Dendritic cell treated with granulocyte-macrophage colony-stimulating factor and Interleukin-4, amounts not matched to agents 40 ng/mL and 50 ng/mL, for 4 days (primary cell): ENCODE measurements at regions not wholly inside any gene's neighbourhood (a gene's known extent, or its start where the extent isn't known, plus 50 kb on each side); places are given as distances from the start of the nearest gene placed in this dataset.
"Not testable (repeated sequence)": the region's sequence is repeated elsewhere in the genome, so short reads cannot be mapped to it uniquely, and the experiment has no call there.

Source experiments
- H3K27ac Mint-ChIP-seq: one replicate; pipeline ENCODE4 v1.8.0; 2022; ENCODE audit warnings: mild to moderate bottlenecking, mixed read lengths
- H3K27me3 Mint-ChIP-seq: one replicate; pipeline ENCODE4 v1.8.0; 2022; ENCODE audit warnings: mild to moderate bottlenecking, mixed read lengths
- H3K36me3 Mint-ChIP-seq: one replicate; pipeline ENCODE4 v1.8.0; 2022; ENCODE audit warnings: low read depth, mixed read lengths
- H3K4me1 Mint-ChIP-seq: one replicate; pipeline ENCODE4 v1.8.0; 2022; ENCODE audit warnings: low read depth, mixed read lengths
- H3K4me3 Mint-ChIP-seq: one replicate; pipeline ENCODE4 v1.8.0; 2022; ENCODE audit warnings: mild to moderate bottlenecking, moderate library complexity, mixed read lengths
- H3K9me3 Mint-ChIP-seq: one replicate; pipeline ENCODE4 v1.8.0; 2022; ENCODE audit warnings: mixed read lengths
- intact Hi-C: fragments of 100-400 bp; cut with micrococcal nuclease; formaldehyde crosslinking; loops from one replicate; pipeline ENCODE4 v1.15.0; 2022

- Mint-ChIP-seq H3K36me3 (no peaks in the 10 kb centered on the region), H3K27ac (no peak overlapping the region), H3K4me3 (no peak overlapping the region), H3K9me3 (no peaks in the 10 kb centered on the region), H3K4me1 (peaks cover 15% of the 10 kb centered on the region), H3K27me3 (peaks cover 41% of the 10 kb centered on the region)
- intact Hi-C loops = no loop called here
Measured at GRCh38 chr16:22685459-22685830, 128.5 kb upstream of the HS3ST2 start.

DNA sequence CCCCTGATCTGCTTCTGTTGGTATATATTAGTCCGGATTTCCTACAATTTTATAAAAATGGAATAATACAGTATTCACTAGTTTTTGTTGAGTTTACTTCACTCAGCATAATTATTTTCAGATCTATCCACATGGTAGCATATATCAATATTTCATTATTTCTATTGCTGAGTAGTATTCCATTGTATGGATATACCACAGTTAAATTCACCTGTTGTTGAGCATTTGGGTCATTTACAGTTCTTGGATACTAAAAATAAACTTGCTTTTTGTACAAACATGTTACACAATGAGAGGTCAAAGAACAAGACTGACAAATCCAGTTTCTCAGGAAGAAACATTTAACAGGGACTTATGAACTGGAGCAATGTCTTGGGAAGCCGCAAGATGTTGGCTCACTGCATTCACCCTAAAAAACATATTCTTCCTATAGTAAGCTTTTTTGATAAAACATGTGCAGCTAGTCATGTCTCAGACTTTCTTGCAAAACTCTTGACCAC lies 126.9 kb upstream of the HS3ST2 start:
- H3K27ac Mint-ChIP-seq = no peak overlapping the region
- H3K27me3 Mint-ChIP-seq = peaks cover 30% of the 10 kb centered on the region
- no peaks in the 10 kb centered on the region for H3K36me3 Mint-ChIP-seq
- intact Hi-C loops = no loop called here
- H3K4me1 Mint-ChIP-seq = peaks cover 15% of the 10 kb centered on the region
- H3K4me3 Mint-ChIP-seq = no peak overlapping the region
- H3K9me3 Mint-ChIP-seq = no peaks in the 10 kb centered on the region

DNA sequence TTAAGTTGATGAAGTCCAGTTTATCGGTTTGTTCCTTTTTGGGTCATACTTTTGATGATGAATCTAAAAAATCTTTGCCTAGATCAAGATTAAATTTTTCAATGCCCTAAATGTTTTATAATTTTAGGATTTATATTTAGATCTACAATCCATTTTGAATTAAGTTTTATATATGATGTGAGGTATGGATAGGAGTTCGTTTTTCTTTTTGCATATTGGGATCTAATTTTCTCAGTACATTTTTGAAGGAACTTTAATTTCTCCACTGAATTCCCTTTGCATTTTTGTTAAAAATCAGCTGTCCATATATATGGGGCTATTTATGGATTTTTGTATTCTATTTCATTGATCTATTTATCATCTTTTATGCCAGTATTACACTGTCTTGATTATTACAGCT lies 125.5 kb upstream of the HS3ST2 start:
- H3K4me1 Mint-ChIP-seq = peaks cover 15% of the 10 kb centered on the region
- no peaks in the 10 kb centered on the region for H3K9me3 Mint-ChIP-seq
- no peaks in the 10 kb centered on the region for H3K36me3 Mint-ChIP-seq
- no peak overlapping the region for H3K27ac Mint-ChIP-seq
- no peak overlapping the region for H3K4me3 Mint-ChIP-seq
- intact Hi-C loops = no loop called here
- H3K27me3 Mint-ChIP-seq = peaks cover 26% of the 10 kb centered on the region

DNA sequence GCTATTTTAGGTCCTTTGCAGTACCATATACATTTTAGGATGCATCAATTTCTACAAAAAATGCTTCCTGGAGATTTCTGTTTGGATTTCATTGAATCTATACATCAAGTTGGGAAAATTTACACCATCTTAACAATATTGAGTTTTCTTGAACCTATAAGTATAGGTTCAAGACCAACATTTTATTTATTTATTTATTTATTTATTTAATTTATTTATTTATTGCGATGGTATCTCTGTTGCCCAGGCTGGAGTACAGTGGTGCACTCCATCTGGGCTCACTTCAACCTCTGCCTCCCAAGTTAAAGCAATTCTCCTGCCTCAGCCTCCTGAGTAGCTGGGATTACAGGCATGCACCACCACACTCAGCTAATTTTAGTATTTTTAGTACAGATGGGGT lies 125.0 kb upstream of the HS3ST2 start:
- Mint-ChIP-seq H3K27me3 (peaks cover 21% of the 10 kb centered on the region), H3K27ac (no peak overlapping the region), H3K4me1 (peaks cover 15% of the 10 kb centered on the region), H3K9me3 (no peaks in the 10 kb centered on the region), H3K36me3 (no peaks in the 10 kb centered on the region), H3K4me3 (no peak overlapping the region)
- intact Hi-C loops = no loop called here

- Mint-ChIP-seq H3K36me3 (no peaks in the 10 kb centered on the region), H3K4me3 (no peak overlapping the region), H3K27ac (no peak overlapping the region), H3K9me3 (no peaks in the 10 kb centered on the region), H3K27me3 (peaks cover 10% of the 10 kb centered on the region), H3K4me1 (no peaks in the 10 kb centered on the region)
- intact Hi-C loops = no loop called here
Measured at GRCh38 chr16:22691335-22691734, 122.6 kb upstream of the HS3ST2 start.

DNA sequence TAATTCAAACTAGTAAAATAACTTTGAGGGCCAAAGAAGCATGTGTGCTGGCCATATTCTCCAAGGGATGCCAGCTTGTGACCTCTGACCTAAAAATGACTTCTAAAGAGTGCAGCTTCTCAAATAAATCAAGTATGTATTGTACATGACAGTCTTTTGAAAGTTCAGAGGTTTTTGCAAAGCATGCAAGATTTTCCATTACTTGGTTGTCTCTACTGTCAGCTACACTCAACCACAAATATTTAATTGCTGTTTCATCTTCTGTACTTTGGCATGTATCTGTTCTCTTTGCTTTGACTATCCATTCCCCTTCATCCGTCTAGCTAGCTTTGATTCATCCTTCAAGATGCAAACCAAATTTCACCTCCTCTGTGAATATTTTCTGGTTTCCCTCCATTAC lies 121.9 kb upstream of the HS3ST2 start:
- no peaks in the 10 kb centered on the region for H3K9me3 Mint-ChIP-seq
- peaks cover 10% of the 10 kb centered on the region for H3K27me3 Mint-ChIP-seq
- no peak overlapping the region for H3K27ac Mint-ChIP-seq
- intact Hi-C loops = no loop called here
- H3K4me1 Mint-ChIP-seq = no peaks in the 10 kb centered on the region
- H3K4me3 Mint-ChIP-seq = no peak overlapping the region
- no peaks in the 10 kb centered on the region for H3K36me3 Mint-ChIP-seq

DNA sequence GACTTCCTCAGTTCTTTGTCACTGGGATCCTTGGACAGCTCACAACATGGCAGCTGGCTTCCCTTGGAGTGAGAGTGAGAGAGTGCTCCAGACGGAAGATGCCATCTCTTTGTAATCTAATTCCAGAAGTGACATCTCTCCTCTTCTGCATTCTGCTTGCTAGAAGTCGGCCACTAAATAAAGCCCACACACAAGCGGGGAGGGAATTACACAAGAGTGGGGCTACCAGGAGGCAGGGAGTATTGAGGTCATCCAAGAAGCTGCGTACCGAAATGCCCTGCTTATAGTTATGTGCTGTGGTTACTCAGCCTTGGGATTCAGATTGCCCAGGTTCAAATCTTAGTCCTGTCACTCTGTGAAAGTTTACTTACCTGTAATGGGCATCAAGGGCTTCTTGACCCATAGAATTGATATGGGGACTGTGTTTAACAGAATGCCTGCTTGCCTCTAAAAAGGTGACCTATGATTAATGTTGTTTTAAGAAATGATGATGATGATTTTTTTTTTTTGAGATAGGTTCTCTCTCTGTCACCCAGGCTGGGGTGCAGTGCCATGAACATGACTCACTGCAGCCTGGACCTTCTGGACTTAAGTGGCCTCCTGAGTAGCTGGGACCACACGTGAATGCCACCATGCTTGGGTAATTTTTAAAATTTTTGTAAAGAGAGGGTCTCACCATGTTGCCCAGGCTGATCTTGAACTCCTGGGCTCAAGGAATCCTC lies 120.9 kb upstream of the HS3ST2 start:
- Mint-ChIP-seq H3K27ac (no peak overlapping the region), H3K36me3 (no peaks in the 10 kb centered on the region), H3K4me3 (no peak overlapping the region), H3K27me3 (peaks cover 8% of the 10 kb centered on the region), H3K9me3 (no peaks in the 10 kb centered on the region), H3K4me1 (no peaks in the 10 kb centered on the region)
- intact Hi-C loops = no loop called here

DNA sequence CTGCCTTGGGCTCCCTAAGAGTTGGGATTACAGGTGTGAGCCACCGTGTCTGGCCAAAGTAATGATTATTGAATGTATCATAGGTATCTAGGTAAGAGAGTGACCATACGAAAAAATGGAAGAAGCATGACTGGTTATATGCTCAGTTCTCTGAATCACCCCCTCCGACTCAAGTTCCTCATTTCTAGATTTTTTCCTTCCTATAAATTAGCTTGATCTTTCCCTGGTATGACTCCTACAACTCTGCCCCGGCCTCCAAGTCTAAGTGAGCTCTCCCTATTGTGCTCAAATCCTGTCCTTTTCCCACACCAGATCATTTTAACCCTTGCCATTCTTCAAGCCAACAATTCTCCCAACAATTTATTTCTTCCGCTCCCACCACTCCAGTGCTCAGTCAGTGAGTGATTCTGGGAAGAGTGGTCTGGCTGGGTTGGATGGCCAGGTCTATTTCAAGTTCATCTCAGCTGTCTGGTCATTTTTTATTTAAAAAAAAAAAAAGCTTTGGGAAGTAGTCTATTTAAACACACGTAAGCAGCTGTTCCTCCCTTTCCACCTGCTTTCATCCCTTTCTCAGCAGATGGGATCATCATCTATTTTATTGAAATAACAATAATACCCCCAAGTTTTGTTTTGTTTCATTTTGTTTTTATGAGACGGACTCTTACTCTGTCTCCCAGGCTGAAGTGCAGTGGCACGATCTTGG lies 120.2 kb upstream of the HS3ST2 start:
- peaks cover 5% of the 10 kb centered on the region for H3K27me3 Mint-ChIP-seq
- intact Hi-C loops = no loop called here

GRCh38 chr16:22694887-22695382 lies 119.0 kb upstream of the HS3ST2 start:
- intact Hi-C loops = no loop called here
- peaks cover 5% of the 10 kb centered on the region for H3K27me3 Mint-ChIP-seq
- no peaks in the 10 kb centered on the region for H3K36me3 Mint-ChIP-seq
- H3K27ac Mint-ChIP-seq = no peak overlapping the region
- no peaks in the 10 kb centered on the region for H3K4me1 Mint-ChIP-seq
- no peaks in the 10 kb centered on the region for H3K9me3 Mint-ChIP-seq
- H3K4me3 Mint-ChIP-seq = no peak overlapping the region

More for the DNA sequence above, 120.2 kb upstream of the HS3ST2 start:
- H3K4me3 Mint-ChIP-seq = no peak overlapping the region
- H3K4me1 Mint-ChIP-seq = no peaks in the 10 kb centered on the region
- no peak overlapping the region for H3K27ac Mint-ChIP-seq
- no peaks in the 10 kb centered on the region for H3K9me3 Mint-ChIP-seq
- no peaks in the 10 kb centered on the region for H3K36me3 Mint-ChIP-seq

DNA sequence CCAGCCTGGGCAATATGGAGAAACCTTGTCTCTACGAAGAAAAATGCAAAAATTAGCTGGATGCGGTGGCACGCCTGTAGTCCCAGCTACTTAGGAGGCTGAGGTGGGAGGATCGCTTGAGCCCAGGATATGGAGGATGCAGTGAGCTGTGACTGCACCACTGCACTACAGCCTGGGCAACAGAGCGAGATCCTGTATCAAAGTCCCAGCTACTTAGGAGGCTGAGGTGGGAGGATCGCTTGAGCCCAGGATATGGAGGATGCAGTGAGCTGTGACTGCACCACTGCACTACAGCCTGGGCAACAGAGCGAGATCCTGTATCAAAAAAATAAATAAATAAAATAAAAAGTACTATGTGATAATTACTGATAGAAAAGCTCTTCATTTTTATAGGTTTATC lies 118.2 kb upstream of the HS3ST2 start:
- H3K4me3 Mint-ChIP-seq, H3K27me3 Mint-ChIP-seq, H3K36me3 Mint-ChIP-seq, H3K9me3 Mint-ChIP-seq, H3K4me1 Mint-ChIP-seq, intact Hi-C loops, H3K27ac Mint-ChIP-seq: not testable (repeated sequence)

- Mint-ChIP-seq H3K27ac (no peak overlapping the region), H3K4me1 (no peaks in the 10 kb centered on the region), H3K9me3 (no peaks in the 10 kb centered on the region), H3K36me3 (no peaks in the 10 kb centered on the region), H3K4me3 (no peak overlapping the region), H3K27me3 (peaks cover 22% of the 10 kb centered on the region)
- intact Hi-C loops = no loop called here
Measured at GRCh38 chr16:22699356-22699755, 114.6 kb upstream of the HS3ST2 start.

DNA sequence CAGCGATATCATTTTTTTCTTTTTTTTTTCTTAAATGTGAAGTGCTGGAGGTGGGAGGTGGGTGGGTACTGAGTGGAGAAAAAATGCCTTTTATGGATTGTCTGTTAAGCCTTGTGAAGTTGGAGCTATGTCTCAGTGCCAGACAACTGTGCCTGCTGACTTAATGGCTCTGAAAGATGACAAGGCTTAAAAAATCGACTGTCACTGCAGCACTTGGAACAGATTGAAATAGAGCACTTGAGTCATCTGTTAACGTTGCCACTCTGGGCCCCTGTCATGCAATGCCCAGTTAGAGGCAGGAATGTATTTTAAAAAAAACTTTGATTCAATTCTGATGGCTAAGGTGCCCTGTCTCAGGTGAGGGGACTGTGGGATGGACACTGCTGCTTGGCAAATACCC lies 108.2 kb upstream of the HS3ST2 start:
- H3K27ac Mint-ChIP-seq = no peak overlapping the region
- no peak overlapping the region for H3K4me3 Mint-ChIP-seq
- no peaks in the 10 kb centered on the region for H3K9me3 Mint-ChIP-seq
- H3K36me3 Mint-ChIP-seq = no peaks in the 10 kb centered on the region
- peaks cover under 1% of the 10 kb centered on the region for H3K4me1 Mint-ChIP-seq
- intact Hi-C loops = no loop called here
- H3K27me3 Mint-ChIP-seq = peaks cover 20% of the 10 kb centered on the region

GRCh38 chr16:22710326-22710725 lies 103.6 kb upstream of the HS3ST2 start:
- Mint-ChIP-seq H3K4me3 (no peak overlapping the region), H3K4me1 (peaks cover 5% of the 10 kb centered on the region), H3K9me3 (peaks cover 30% of the 10 kb centered on the region)

GRCh38 chr16:22711847-22712246 lies 102.1 kb upstream of the HS3ST2 start:
- Mint-ChIP-seq H3K4me1 (peaks cover 5% of the 10 kb centered on the region), H3K27ac (no peak overlapping the region), H3K9me3 (peaks cover 30% of the 10 kb centered on the region), H3K27me3 (peaks cover 8% of the 10 kb centered on the region), H3K36me3 (no peaks in the 10 kb centered on the region), H3K4me3 (no peak overlapping the region)
- intact Hi-C loops = no loop called here

More at GRCh38 chr16:22710326-22710725, 103.6 kb upstream of the HS3ST2 start:
- intact Hi-C loops = no loop called here
- H3K27me3 Mint-ChIP-seq = peaks cover 8% of the 10 kb centered on the region
- H3K27ac Mint-ChIP-seq = no peak overlapping the region
- H3K36me3 Mint-ChIP-seq = no peaks in the 10 kb centered on the region
